ENCODE measurements at regions not wholly inside any gene's neighbourhood (a gene's known extent, or its start where the extent isn't known, plus 50 kb on each side); places are given as distances from the start of the nearest gene placed in this dataset.
"Not testable (repeated sequence)": the region's sequence is repeated elsewhere in the genome, so short reads cannot be mapped to it uniquely, and the experiment has no call there.

DNA sequence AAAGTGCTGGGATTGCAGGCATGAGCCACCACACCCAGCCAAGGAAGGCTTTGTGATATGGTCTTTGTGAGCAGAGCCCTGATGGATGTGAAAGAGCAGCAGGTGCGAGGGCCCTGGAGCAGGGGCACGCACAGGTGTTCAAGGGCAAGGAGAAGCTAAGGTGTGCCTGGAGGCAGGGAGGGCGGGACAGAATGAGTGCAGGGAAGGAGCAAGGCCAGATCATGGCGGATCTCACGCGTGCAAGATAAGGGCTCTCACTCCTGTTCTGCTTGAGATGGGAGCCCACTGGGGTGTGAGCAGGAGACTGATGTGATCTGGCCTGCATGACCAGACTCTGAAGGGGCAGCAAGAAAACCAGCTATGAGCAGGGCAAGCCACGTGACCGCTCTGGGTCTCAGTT, 295.0 kb downstream of the GOLGA6L6 start:
- not testable (repeated sequence) for H3K36me3 ChIP-seq (ENCODE audit: insufficient read depth, low read length); H3K9me3 ChIP-seq (ENCODE audit: low read length); H3K4me3 ChIP-seq (ENCODE audit: low read length); H3K27me3 ChIP-seq (ENCODE audit: insufficient read depth, low read length); H2AFZ ChIP-seq (ENCODE audit: low read depth, low read length); H3K4me1 ChIP-seq (ENCODE audit: insufficient read depth, low read length)

DNA sequence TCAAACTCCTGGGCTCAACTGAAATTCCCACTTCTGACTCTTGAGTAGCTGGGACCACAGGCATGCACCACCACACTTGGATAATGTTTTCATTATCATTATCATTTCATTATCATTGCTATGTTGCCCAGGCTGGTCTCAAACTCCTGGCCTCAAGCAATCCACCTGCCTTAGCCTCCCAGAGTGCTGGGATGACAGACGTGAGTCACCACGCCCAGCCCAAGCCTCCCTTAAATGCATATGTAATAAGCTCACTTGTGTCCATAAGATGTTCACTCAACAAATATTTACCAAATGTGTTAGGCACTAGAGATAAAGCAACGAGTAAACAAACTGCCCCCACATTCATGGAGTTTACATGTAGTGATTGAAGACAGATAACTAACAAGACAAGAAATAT, 295.7 kb downstream of the GOLGA6L6 start:
- not testable (repeated sequence) for H3K9me3 ChIP-seq (ENCODE audit: low read length)

DNA sequence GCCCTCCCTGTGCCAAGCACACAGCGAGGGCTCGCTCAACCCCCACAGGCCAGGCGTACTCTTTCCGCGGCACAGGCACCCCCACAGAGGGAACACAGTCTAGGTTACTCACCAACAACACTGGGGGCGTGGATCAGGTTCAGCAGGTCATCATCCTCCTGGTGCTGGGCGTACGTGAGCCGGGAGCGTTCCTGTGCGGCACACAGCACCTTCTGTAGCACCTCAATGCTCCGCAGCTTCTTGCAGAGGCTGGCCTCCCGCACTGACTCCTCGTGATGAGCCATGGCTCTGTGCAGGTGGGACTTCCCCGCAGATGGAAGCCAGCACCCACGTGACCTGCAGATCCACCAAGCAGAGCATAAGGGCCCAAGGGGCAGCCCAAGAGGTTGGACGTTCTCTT, 296.8 kb downstream of the GOLGA6L6 start:
- H3K4me3 ChIP-seq (ENCODE audit: low read length); H3K4me1 ChIP-seq (ENCODE audit: insufficient read depth, low read length); H2AFZ ChIP-seq (ENCODE audit: low read depth, low read length); H3K36me3 ChIP-seq (ENCODE audit: insufficient read depth, low read length); H3K9me3 ChIP-seq (ENCODE audit: low read length); H3K27me3 ChIP-seq (ENCODE audit: insufficient read depth, low read length): not testable (repeated sequence)

More for the DNA sequence above, 295.7 kb downstream of the GOLGA6L6 start:
- not testable (repeated sequence) for H3K36me3 ChIP-seq (ENCODE audit: insufficient read depth, low read length); H3K4me3 ChIP-seq (ENCODE audit: low read length); H3K4me1 ChIP-seq (ENCODE audit: insufficient read depth, low read length); H2AFZ ChIP-seq (ENCODE audit: low read depth, low read length); H3K27me3 ChIP-seq (ENCODE audit: insufficient read depth, low read length)

DNA sequence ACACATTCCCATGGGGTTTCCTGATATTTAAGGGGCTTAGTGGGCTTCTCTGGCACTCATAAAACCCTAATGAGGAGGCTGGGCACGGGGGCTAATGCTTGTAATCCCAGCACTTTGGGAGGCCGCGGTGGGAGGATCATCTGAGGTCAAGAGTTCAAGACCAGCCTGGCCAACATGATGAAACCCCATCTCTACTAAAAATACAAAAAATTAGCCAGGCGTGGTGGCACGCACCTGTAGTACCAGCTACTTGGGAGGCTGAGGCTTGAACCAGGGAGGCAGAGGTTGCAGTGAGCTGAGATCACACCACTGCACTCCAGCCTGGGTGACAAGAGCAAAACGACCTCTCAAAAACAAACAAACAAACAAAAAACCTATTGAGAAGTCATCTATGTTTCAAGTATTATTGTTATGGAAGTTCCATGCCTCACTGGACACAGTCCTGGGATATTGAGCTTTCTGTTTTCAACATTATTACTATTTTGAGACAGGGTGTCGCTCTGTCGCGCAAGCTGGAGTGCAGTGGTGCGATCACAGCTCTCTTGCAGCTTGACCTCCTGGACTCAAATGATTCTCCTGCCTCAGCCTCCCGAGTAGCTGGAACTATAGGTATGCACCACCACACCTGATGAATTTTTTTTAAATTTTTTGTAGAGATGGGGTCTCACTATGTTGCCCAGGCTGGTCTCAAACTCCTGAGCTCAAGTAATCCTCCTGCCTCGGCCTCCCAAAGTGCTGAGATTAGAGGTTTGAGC, 297.9 kb downstream of the GOLGA6L6 start:
- H3K4me1 ChIP-seq (ENCODE audit: insufficient read depth, low read length); H3K27me3 ChIP-seq (ENCODE audit: insufficient read depth, low read length); H2AFZ ChIP-seq (ENCODE audit: low read depth, low read length); H3K4me3 ChIP-seq (ENCODE audit: low read length); H3K9me3 ChIP-seq (ENCODE audit: low read length); H3K36me3 ChIP-seq (ENCODE audit: insufficient read depth, low read length): not testable (repeated sequence)

DNA sequence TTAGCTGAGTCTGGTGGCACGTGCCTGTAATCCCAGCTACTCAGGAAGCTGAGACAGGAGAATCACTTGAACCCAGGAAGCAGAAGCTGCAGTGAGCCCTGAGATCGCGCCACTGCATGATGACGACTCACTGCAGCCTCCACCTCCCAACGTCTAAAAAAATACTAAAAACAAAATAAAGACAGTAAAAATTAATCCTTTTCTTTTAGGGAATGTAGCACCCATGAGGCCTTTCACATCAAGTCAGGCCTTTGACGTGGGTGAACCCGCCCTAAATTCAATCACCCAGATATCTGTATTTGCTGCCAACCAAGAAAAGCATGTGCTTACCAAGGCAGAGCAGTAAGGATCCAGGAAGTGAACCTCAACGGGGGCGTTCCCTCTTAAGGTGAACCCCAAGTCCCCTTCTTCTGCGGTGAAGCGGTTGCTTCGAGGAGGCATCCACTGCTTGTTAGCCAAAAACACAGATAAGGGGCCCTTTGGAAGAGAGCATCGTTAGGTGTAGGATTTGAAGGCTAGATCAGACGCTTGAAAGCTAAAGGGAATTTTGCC, 301.2 kb downstream of the GOLGA6L6 start:
- H3K9me3 ChIP-seq (ENCODE audit: low read length); H3K4me3 ChIP-seq (ENCODE audit: low read length); H3K27me3 ChIP-seq (ENCODE audit: insufficient read depth, low read length); H2AFZ ChIP-seq (ENCODE audit: low read depth, low read length); H3K4me1 ChIP-seq (ENCODE audit: insufficient read depth, low read length); H3K36me3 ChIP-seq (ENCODE audit: insufficient read depth, low read length): not testable (repeated sequence)

GRCh38 chr15:20239186-20239585, 302.4 kb downstream of the GOLGA6L6 start:
- not testable (repeated sequence) for H2AFZ ChIP-seq (ENCODE audit: low read depth, low read length); H3K4me3 ChIP-seq (ENCODE audit: low read length); H3K4me1 ChIP-seq (ENCODE audit: insufficient read depth, low read length); H3K9me3 ChIP-seq (ENCODE audit: low read length); H3K27me3 ChIP-seq (ENCODE audit: insufficient read depth, low read length); H3K36me3 ChIP-seq (ENCODE audit: insufficient read depth, low read length)

GRCh38 chr15:20237256-20238020, 304.2 kb downstream of the GOLGA6L6 start:
- H3K4me1 ChIP-seq (ENCODE audit: insufficient read depth, low read length); H3K36me3 ChIP-seq (ENCODE audit: insufficient read depth, low read length); H2AFZ ChIP-seq (ENCODE audit: low read depth, low read length); H3K4me3 ChIP-seq (ENCODE audit: low read length); H3K9me3 ChIP-seq (ENCODE audit: low read length); H3K27me3 ChIP-seq (ENCODE audit: insufficient read depth, low read length): not testable (repeated sequence)

DNA sequence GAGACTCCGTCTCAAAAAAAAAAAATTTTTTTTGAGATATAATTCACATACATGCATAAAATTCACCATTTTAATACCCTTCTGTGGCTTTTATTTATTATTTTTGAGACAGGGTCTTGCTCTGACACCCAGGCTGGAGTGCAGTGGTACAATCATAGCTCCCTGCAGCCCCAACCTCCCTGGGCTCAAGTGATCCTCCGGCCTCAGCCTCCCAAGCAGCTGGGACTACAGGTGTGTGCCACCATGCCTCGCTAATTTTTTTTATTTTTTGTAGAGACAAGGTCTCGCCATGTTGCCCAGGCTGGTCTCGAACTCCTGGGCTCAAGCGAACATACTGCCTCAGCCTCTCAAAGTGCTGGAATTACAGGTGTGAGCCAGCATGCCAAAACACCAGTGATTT, 305.9 kb downstream of the GOLGA6L6 start:
- not testable (repeated sequence) for H3K9me3 ChIP-seq (ENCODE audit: low read length); H3K4me1 ChIP-seq (ENCODE audit: insufficient read depth, low read length); H3K4me3 ChIP-seq (ENCODE audit: low read length); H3K36me3 ChIP-seq (ENCODE audit: insufficient read depth, low read length); H3K27me3 ChIP-seq (ENCODE audit: insufficient read depth, low read length); H2AFZ ChIP-seq (ENCODE audit: low read depth, low read length)

DNA sequence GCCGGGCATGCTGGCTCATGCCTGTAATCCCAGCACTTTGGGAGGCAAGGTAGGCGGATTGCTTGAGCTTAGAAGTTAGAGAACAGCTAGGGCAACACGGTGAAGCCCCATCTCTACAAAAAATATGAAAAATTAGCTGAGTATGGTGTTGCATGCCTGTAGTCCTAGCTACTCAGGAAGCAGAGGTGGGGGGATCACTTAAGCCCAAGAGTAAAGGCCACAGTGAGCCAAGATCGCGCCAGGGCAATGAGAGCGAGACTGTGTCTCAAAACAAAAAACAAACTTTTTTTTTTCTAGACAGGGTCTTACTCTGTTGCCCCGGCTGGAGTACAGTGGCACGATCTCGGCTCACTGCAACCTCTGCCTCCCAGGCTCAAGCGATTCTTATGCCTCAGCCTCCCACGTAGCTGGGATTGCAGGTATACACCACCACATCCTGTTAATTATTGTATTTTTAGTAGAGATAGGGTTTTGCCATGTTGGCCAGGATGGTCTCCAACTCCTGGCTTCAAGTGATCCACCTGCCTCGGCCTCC, 307.5 kb downstream of the GOLGA6L6 start:
- H3K9me3 ChIP-seq (ENCODE audit: low read length); H3K4me3 ChIP-seq (ENCODE audit: low read length): not testable (repeated sequence)

DNA sequence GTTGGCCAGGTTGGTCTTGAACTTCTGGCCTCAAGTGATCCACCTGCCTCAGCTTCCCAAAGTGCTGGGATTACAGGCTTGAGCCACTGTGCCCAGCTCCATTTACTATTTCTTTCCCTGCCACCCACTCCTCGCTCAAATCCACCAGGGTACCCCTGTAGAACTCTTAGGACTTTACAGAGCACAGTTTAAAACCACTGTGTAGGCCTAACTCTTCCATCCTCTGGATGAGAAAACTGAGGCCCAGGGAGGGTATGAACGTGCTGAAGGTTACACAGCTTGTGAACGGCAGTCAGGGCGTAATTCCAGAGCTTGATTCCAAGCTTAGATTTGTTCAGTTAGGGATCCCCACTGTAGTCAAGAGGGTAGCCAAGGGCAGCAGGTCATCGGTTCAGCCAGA, 309.1 kb downstream of the GOLGA6L6 start:
- H3K36me3 ChIP-seq (ENCODE audit: insufficient read depth, low read length); H2AFZ ChIP-seq (ENCODE audit: low read depth, low read length); H3K9me3 ChIP-seq (ENCODE audit: low read length); H3K27me3 ChIP-seq (ENCODE audit: insufficient read depth, low read length); H3K4me1 ChIP-seq (ENCODE audit: insufficient read depth, low read length); H3K4me3 ChIP-seq (ENCODE audit: low read length): not testable (repeated sequence)

More for the DNA sequence above, 307.5 kb downstream of the GOLGA6L6 start:
- H2AFZ ChIP-seq (ENCODE audit: low read depth, low read length); H3K36me3 ChIP-seq (ENCODE audit: insufficient read depth, low read length); H3K4me1 ChIP-seq (ENCODE audit: insufficient read depth, low read length); H3K27me3 ChIP-seq (ENCODE audit: insufficient read depth, low read length): not testable (repeated sequence)

- not testable (repeated sequence) for H3K4me3 ChIP-seq (ENCODE audit: low read length); H3K9me3 ChIP-seq (ENCODE audit: low read length); H3K4me1 ChIP-seq (ENCODE audit: insufficient read depth, low read length); H2AFZ ChIP-seq (ENCODE audit: low read depth, low read length); H3K27me3 ChIP-seq (ENCODE audit: insufficient read depth, low read length); H3K36me3 ChIP-seq (ENCODE audit: insufficient read depth, low read length)
These were observed 310.9 kb downstream of the GOLGA6L6 start for GRCh38 chr15:20230656-20231055.

DNA sequence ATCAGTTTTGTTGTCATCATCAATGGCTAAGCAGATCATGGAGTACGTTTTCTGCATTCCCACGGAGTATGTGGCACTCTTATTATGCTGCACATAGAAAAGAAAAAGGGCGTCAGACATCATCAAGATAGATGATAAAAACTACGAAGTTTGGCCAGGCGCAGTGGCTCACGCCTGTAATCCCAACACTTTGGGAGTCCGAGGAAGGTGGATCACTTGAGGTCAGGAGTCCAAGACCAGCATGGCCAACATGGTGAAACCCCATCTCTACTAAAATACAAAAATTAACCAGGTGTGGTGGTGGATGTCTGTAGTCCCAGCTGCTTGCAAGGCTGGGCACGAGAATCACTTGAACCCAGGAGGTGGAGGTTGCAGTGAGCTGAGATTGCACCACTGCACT, 312.8 kb downstream of the GOLGA6L6 start:
- H3K9me3 ChIP-seq (ENCODE audit: low read length); H3K27me3 ChIP-seq (ENCODE audit: insufficient read depth, low read length); H3K4me1 ChIP-seq (ENCODE audit: insufficient read depth, low read length); H2AFZ ChIP-seq (ENCODE audit: low read depth, low read length); H3K36me3 ChIP-seq (ENCODE audit: insufficient read depth, low read length); H3K4me3 ChIP-seq (ENCODE audit: low read length): not testable (repeated sequence)

- not testable (repeated sequence) for H2AFZ ChIP-seq (ENCODE audit: low read depth, low read length); H3K9me3 ChIP-seq (ENCODE audit: low read length); H3K27me3 ChIP-seq (ENCODE audit: insufficient read depth, low read length); H3K4me1 ChIP-seq (ENCODE audit: insufficient read depth, low read length); H3K4me3 ChIP-seq (ENCODE audit: low read length); H3K36me3 ChIP-seq (ENCODE audit: insufficient read depth, low read length)
These were observed 314.3 kb downstream of the GOLGA6L6 start for GRCh38 chr15:20227119-20227853.
